ENCODE measurements at regions not wholly inside any gene's neighbourhood (a gene's known extent, or its start where the extent isn't known, plus 50 kb on each side); places are given as distances from the start of the nearest gene placed in this dataset.

GRCh38 chr9:88692827-88693226 lies 157.8 kb downstream of the NXNL2 start:
- no peak for TF ChIP-seq CTCF (IDR thresholded peaks at IDR 0.05)
- no peak for TF ChIP-seq POLR2AphosphoS5 (IDR thresholded peaks at IDR 0.05; ENCODE audit: low read depth, low read length)
- TF ChIP-seq, protein P1, sequence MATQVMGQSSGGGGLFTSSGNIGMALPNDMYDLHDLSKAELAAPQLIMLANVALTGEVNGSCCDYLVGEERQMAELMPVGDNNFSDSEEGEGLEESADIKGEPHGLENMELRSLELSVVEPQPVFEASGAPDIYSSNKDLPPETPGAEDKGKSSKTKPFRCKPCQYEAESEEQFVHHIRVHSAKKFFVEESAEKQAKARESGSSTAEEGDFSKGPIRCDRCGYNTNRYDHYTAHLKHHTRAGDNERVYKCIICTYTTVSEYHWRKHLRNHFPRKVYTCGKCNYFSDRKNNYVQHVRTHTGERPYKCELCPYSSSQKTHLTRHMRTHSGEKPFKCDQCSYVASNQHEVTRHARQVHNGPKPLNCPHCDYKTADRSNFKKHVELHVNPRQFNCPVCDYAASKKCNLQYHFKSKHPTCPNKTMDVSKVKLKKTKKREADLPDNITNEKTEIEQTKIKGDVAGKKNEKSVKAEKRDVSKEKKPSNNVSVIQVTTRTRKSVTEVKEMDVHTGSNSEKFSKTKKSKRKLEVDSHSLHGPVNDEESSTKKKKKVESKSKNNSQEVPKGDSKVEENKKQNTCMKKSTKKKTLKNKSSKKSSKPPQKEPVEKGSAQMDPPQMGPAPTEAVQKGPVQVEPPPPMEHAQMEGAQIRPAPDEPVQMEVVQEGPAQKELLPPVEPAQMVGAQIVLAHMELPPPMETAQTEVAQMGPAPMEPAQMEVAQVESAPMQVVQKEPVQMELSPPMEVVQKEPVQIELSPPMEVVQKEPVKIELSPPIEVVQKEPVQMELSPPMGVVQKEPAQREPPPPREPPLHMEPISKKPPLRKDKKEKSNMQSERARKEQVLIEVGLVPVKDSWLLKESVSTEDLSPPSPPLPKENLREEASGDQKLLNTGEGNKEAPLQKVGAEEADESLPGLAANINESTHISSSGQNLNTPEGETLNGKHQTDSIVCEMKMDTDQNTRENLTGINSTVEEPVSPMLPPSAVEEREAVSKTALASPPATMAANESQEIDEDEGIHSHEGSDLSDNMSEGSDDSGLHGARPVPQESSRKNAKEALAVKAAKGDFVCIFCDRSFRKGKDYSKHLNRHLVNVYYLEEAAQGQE (IDR thresholded peaks at IDR 0.05; ENCODE audit: insufficient read depth in 1 of 2, low read depth in 2 of 2, low read length in 1 of 2): no peak
- TF ChIP-seq TCF7L2 (IDR thresholded peaks at IDR 0.05; ENCODE audit: low read depth, low read length): no peak
